Nephron (organoid): ENCODE measurements at regions not wholly inside any gene's neighbourhood (a gene's known extent, or its start where the extent isn't known, plus 50 kb on each side); places are given as distances from the start of the nearest gene placed in this dataset.
"Not testable (repeated sequence)": the region's sequence is repeated elsewhere in the genome, so short reads cannot be mapped to it uniquely, and the experiment has no call there.

Experiments used
- H3K27ac Mint-ChIP-seq, 3 experiments: 2 replicates each; pipeline ENCODE4 v1.8.0; 2020; ENCODE audit warnings: mixed read lengths in 3 of 3, mild to moderate bottlenecking in 2 of 3, moderate library complexity in 1 of 3
- H3K27me3 Mint-ChIP-seq: 2 replicates; pipeline ENCODE4 v1.8.0; 2021; ENCODE audit warnings: low read depth, mild to moderate bottlenecking, moderate library complexity, mixed read lengths
- H3K36me3 Mint-ChIP-seq: 2 replicates; pipeline ENCODE4 v1.8.0; 2020; ENCODE audit warnings: low read depth, mixed read lengths
- H3K4me1 Mint-ChIP-seq: 2 replicates; pipeline ENCODE4 v1.8.0; 2020; ENCODE audit warnings: mixed read lengths
- H3K4me3 Mint-ChIP-seq, 3 experiments: 2 replicates each; pipeline ENCODE4 v1.8.0; 2020; ENCODE audit warnings: mild to moderate bottlenecking in 3 of 3, mixed read lengths in 3 of 3, moderate library complexity in 2 of 3
- H3K9me3 Mint-ChIP-seq: 2 replicates; pipeline ENCODE4 v1.8.0; 2020; ENCODE audit warnings: mixed read lengths
- TF ChIP-seq, protein P1 (sequence below), 3 experiments: fragments of 200-600 bp; sonication (generic); IDR thresholded peaks; one replicate each; pipeline ENCODE4 v1.5.0; 2021; ENCODE audit warnings: antibody characterized with exemption in 3 of 3; ENCODE audit not compliant: unreplicated experiment in 3 of 3

DNA sequence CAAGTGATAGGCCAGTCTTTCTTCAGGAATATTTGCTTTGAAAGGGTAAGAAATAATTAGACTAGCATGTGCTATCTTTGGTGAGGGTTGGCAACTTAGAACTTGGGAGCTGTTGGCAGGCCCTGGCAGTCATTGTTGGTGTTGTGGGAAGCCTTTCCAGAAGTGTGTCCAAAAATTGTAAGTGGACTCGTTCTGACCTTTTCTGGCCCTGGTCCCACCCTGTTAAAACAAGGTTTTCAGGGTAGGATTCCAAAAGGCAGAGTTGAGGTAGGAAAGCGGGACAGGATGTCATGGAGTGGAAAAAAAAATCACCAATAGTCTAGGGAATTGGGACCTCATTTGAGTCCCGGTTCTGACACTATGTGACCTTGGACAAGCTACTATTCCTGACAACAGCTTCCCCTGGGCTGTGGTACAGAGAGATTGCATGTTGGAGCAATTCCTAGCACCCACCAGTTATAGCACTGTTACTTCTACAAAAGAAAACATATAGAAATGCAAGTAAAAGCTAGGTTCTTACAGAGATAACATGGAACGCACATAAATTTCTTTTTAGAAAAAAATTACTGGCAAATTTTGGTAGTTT, 299.3 kb upstream of the DDI1 start:
- H3K36me3 Mint-ChIP-seq = peaks cover 4% of the 10 kb centered on the region
- TF ChIP-seq, protein P1, sequence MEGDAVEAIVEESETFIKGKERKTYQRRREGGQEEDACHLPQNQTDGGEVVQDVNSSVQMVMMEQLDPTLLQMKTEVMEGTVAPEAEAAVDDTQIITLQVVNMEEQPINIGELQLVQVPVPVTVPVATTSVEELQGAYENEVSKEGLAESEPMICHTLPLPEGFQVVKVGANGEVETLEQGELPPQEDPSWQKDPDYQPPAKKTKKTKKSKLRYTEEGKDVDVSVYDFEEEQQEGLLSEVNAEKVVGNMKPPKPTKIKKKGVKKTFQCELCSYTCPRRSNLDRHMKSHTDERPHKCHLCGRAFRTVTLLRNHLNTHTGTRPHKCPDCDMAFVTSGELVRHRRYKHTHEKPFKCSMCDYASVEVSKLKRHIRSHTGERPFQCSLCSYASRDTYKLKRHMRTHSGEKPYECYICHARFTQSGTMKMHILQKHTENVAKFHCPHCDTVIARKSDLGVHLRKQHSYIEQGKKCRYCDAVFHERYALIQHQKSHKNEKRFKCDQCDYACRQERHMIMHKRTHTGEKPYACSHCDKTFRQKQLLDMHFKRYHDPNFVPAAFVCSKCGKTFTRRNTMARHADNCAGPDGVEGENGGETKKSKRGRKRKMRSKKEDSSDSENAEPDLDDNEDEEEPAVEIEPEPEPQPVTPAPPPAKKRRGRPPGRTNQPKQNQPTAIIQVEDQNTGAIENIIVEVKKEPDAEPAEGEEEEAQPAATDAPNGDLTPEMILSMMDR (IDR thresholded peaks at IDR 0.05; ENCODE audit: unreplicated experiment in 3 of 3) = no peak

GRCh38 chr11:103737747-103738146, 298.7 kb upstream of the DDI1 start:
- H3K27me3 Mint-ChIP-seq = no peaks in the 10 kb centered on the region
- TF ChIP-seq, protein P1 (IDR thresholded peaks at IDR 0.05; ENCODE audit: unreplicated experiment in 3 of 3) = no peak
- H3K36me3 Mint-ChIP-seq = peaks cover 4% of the 10 kb centered on the region
- peaks cover 2% of the 10 kb centered on the region for H3K9me3 Mint-ChIP-seq
- H3K4me1 Mint-ChIP-seq = peaks cover 32% of the 10 kb centered on the region
- peak overlapping the region; percentile 2 to 81 (median 57) for H3K27ac Mint-ChIP-seq
- peak overlapping the region in 1 of 3 experiments; percentile 53 for H3K4me3 Mint-ChIP-seq

More for the DNA sequence above, 299.3 kb upstream of the DDI1 start:
- H3K4me1 Mint-ChIP-seq = peaks cover 32% of the 10 kb centered on the region
- H3K4me3 Mint-ChIP-seq = no peak overlapping the region
- H3K9me3 Mint-ChIP-seq = peaks cover 2% of the 10 kb centered on the region
- peak overlapping the region in 2 of 3 experiments; percentile 33 to 81 for H3K27ac Mint-ChIP-seq
- H3K27me3 Mint-ChIP-seq = no peaks in the 10 kb centered on the region

GRCh38 chr11:103739074-103739796, 297.2 kb upstream of the DDI1 start:
- Mint-ChIP-seq H3K27ac (peak overlapping the region; percentile 81 to 89 (median 89)), H3K4me1 (peaks cover 25% of the 10 kb centered on the region), H3K4me3 (peak overlapping the region; percentile 62 to 71 (median 64))
- H3K27me3 Mint-ChIP-seq, H3K9me3 Mint-ChIP-seq, H3K36me3 Mint-ChIP-seq: not testable (repeated sequence)

DNA sequence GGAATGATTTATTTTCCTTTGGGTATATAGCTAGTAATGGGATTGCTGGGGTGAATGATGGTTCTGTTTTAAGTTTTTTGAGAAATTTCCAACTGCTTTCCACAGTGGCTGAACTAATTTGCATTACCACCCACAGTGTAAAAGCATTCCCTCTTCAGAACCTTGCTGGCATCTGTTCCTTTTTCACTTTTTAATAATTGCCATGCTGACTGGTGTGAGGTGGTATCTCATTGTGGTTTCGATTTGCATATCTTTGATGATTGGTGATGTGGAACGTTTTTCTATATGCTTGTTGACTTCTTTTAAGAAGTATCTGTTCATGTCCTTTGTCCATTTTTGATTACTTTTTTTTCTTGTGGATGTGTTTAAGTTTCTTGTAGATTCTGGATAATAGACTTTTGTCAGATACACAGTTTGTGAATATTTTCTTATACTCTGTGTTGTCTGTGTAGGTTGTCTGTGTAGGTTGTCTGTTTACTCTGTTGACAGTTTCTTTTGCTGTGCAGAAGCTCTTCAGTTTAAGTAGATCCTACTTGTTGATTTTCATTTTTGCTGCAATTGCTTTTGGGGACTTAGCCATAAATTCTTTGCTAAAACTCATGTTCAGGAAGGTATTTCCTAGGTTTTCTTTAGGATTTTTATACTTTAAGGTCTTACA, 291.8 kb upstream of the DDI1 start:
- Mint-ChIP-seq H3K4me1 (no peaks in the 10 kb centered on the region), H3K9me3 (peaks cover 31% of the 10 kb centered on the region), H3K27me3 (no peaks in the 10 kb centered on the region), H3K27ac (no peak overlapping the region), H3K36me3 (peaks cover 1% of the 10 kb centered on the region), H3K4me3 (no peak overlapping the region)
- TF ChIP-seq, protein P1 (IDR thresholded peaks at IDR 0.05; ENCODE audit: unreplicated experiment in 3 of 3) = no peak

GRCh38 chr11:103749158-103749557, 287.3 kb upstream of the DDI1 start:
- TF ChIP-seq, protein P1 (IDR thresholded peaks at IDR 0.05; ENCODE audit: unreplicated experiment in 3 of 3) = no peak
- H3K9me3 Mint-ChIP-seq = peaks cover 27% of the 10 kb centered on the region
- H3K4me3 Mint-ChIP-seq = no peak overlapping the region
- no peaks in the 10 kb centered on the region for H3K4me1 Mint-ChIP-seq
- peaks cover 7% of the 10 kb centered on the region for H3K27me3 Mint-ChIP-seq
- no peaks in the 10 kb centered on the region for H3K36me3 Mint-ChIP-seq
- no peak overlapping the region for H3K27ac Mint-ChIP-seq

GRCh38 chr11:103768816-103769215, 267.6 kb upstream of the DDI1 start:
- H3K36me3 Mint-ChIP-seq = no peaks in the 10 kb centered on the region
- H3K4me1 Mint-ChIP-seq = peaks cover 32% of the 10 kb centered on the region
- no peak overlapping the region for H3K4me3 Mint-ChIP-seq
- H3K9me3 Mint-ChIP-seq = no peaks in the 10 kb centered on the region
- peak overlapping the region in 1 of 3 experiments; percentile 64 for H3K27ac Mint-ChIP-seq
- TF ChIP-seq, protein P1 (IDR thresholded peaks at IDR 0.05; ENCODE audit: unreplicated experiment in 3 of 3) = no peak
- H3K27me3 Mint-ChIP-seq = no peaks in the 10 kb centered on the region
